Stimulated activated memory B cell treated with anti-CD40 and anti-IgM and Interleukin-4, amounts not matched to agents 10 μg/mL and 1 μg/mL and 100 μg/mL, for 72 hours (primary cell): ENCODE measurements at regions not wholly inside any gene's neighbourhood (a gene's known extent, or its start where the extent isn't known, plus 50 kb on each side); places are given as distances from the start of the nearest gene placed in this dataset.

Source experiments
- ATAC-seq: fragments of 150-1000 bp; cut with Tn5 transposase; 2 replicates; pipeline ENCODE4 v1.10.0; 2021
- H3K27ac Mint-ChIP-seq: one replicate; pipeline ENCODE4 v1.8.0; 2022; ENCODE audit warnings: mild to moderate bottlenecking, mixed read lengths
- H3K27me3 Mint-ChIP-seq: one replicate; pipeline ENCODE4 v1.8.0; 2022; ENCODE audit warnings: mixed read lengths
- H3K36me3 Mint-ChIP-seq: one replicate; pipeline ENCODE4 v1.8.0; 2022; ENCODE audit warnings: mixed read lengths
- H3K4me1 Mint-ChIP-seq: one replicate; pipeline ENCODE4 v1.8.0; 2022; ENCODE audit warnings: mixed read lengths
- H3K4me3 Mint-ChIP-seq: one replicate; pipeline ENCODE4 v1.8.0; 2022; ENCODE audit warnings: mild to moderate bottlenecking, moderate library complexity, mixed read lengths
- H3K9me3 Mint-ChIP-seq: one replicate; pipeline ENCODE4 v1.8.0; 2022; ENCODE audit warnings: mixed read lengths

- no peaks in the 10 kb centered on the region for H3K9me3 Mint-ChIP-seq
- H3K27me3 Mint-ChIP-seq: peaks cover 38% of the 10 kb centered on the region
- no peak for ATAC-seq
- no peaks in the 10 kb centered on the region for H3K36me3 Mint-ChIP-seq
- H3K4me1 Mint-ChIP-seq: no peaks in the 10 kb centered on the region
- H3K4me3 Mint-ChIP-seq: no peak overlapping the region
- no peak overlapping the region for H3K27ac Mint-ChIP-seq
Observed at GRCh38 chr2:215503381-215503780, 67.5 kb upstream of the FN1 start.

GRCh38 chr2:215500466-215500865 lies 64.6 kb upstream of the FN1 start:
- Mint-ChIP-seq H3K36me3 (no peaks in the 10 kb centered on the region), H3K4me3 (no peak overlapping the region), H3K9me3 (no peaks in the 10 kb centered on the region), H3K4me1 (no peaks in the 10 kb centered on the region), H3K27me3 (peaks cover 40% of the 10 kb centered on the region), H3K27ac (no peak overlapping the region)
- ATAC-seq: no peak

GRCh38 chr2:215499331-215499730 lies 63.5 kb upstream of the FN1 start:
- no peak overlapping the region for H3K27ac Mint-ChIP-seq
- no peaks in the 10 kb centered on the region for H3K4me1 Mint-ChIP-seq
- no peaks in the 10 kb centered on the region for H3K36me3 Mint-ChIP-seq
- no peaks in the 10 kb centered on the region for H3K9me3 Mint-ChIP-seq
- H3K4me3 Mint-ChIP-seq: no peak overlapping the region
- no peak for ATAC-seq
- H3K27me3 Mint-ChIP-seq: peaks cover 45% of the 10 kb centered on the region

GRCh38 chr2:215498431-215498830 lies 62.6 kb upstream of the FN1 start:
- H3K27me3 Mint-ChIP-seq: peaks cover 50% of the 10 kb centered on the region
- no peak overlapping the region for H3K27ac Mint-ChIP-seq
- H3K4me3 Mint-ChIP-seq: no peak overlapping the region
- no peaks in the 10 kb centered on the region for H3K4me1 Mint-ChIP-seq
- ATAC-seq: no peak
- H3K36me3 Mint-ChIP-seq: no peaks in the 10 kb centered on the region
- H3K9me3 Mint-ChIP-seq: no peaks in the 10 kb centered on the region

DNA sequence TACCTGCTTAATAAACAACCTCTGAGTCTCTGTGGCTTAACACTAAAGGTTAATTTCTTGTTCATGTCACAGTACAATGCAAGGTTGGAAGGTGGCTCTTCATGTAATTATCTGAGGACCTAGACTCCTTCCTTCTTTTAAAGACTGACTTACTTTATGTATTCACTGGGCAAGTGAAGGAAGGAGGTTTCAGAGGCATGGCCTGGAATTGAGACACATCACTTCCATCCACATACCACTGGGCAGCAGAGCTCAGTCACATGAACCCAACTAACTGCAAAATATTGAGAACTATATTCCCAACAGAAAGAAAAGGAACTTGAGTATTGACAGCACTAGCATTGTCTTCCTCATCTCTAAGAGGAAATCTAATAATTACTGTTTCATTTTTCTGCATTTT lies 57.5 kb upstream of the FN1 start:
- H3K36me3 Mint-ChIP-seq: no peaks in the 10 kb centered on the region
- H3K4me3 Mint-ChIP-seq: no peak overlapping the region
- peaks cover 12% of the 10 kb centered on the region for H3K27me3 Mint-ChIP-seq
- no peaks in the 10 kb centered on the region for H3K4me1 Mint-ChIP-seq
- H3K27ac Mint-ChIP-seq: no peak overlapping the region
- H3K9me3 Mint-ChIP-seq: no peaks in the 10 kb centered on the region
- ATAC-seq: no peak

GRCh38 chr2:215489288-215489848 lies 53.5 kb upstream of the FN1 start:
- Mint-ChIP-seq H3K27me3 (peaks cover 5% of the 10 kb centered on the region), H3K4me1 (no peaks in the 10 kb centered on the region), H3K27ac (no peak overlapping the region), H3K36me3 (no peaks in the 10 kb centered on the region), H3K4me3 (no peak overlapping the region), H3K9me3 (no peaks in the 10 kb centered on the region)
- no peak for ATAC-seq

DNA sequence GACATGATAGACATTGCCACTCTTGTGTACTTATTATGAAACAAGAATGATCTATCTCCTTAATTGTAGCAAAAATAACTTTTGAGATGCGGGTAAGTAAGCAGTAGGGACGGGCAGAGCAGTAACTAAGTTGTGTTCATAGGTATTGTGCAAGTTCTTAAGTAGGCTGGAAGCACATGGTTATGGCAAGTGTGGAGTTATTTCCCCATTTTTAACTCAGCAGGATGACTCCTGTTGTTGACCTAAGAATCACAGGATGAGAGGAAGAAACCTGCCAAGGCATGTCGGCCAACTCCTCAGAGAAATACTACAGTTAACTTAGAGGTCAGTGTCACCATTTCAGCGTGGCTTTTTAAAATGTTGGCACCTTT lies 51.1 kb upstream of the FN1 start:
- Mint-ChIP-seq H3K9me3 (no peaks in the 10 kb centered on the region), H3K4me3 (no peak overlapping the region), H3K27me3 (no peaks in the 10 kb centered on the region), H3K36me3 (no peaks in the 10 kb centered on the region), H3K4me1 (no peaks in the 10 kb centered on the region), H3K27ac (no peak overlapping the region)
- no peak for ATAC-seq

DNA sequence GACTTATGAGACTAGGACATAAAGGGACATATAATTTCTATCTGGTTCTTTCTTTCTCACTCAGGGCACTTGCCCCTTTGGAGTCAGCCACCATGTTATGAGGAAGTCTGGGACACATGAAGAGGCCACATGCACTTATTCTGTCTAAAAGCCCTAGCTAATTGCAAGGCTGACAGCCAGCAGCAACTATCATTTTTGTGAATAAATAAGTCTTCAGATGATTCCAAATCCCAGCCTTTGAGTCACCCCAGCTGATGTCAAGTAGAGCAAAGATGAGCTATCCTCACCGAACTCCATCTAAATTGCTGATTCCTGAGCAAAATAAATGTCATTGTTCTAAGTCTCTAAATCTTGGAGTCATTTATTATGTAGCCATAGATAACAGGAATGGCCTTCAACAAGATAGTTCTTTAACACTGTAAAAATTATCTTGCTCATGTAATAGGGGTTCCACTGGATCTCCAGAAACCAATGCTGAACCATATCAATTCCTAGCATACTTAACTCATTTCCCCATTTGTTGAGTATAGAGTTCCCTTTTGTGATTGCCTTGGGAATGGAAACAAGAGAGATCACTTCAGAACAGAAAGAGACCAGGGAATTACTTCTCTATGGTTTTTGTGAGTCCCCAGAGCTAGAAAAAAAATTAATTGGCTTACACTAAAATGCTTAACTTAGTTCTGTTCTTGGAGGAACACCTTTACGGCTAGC lies 50.6 kb upstream of the FN1 start:
- H3K4me3 Mint-ChIP-seq: no peak overlapping the region
- H3K36me3 Mint-ChIP-seq: no peaks in the 10 kb centered on the region
- no peak overlapping the region for H3K27ac Mint-ChIP-seq
- peaks cover 1% of the 10 kb centered on the region for H3K27me3 Mint-ChIP-seq
- H3K4me1 Mint-ChIP-seq: no peaks in the 10 kb centered on the region
- H3K9me3 Mint-ChIP-seq: no peaks in the 10 kb centered on the region
- no peak for ATAC-seq
